Body of pancreas (tissue), 4 donors: ENCODE measurements at regions not wholly inside any gene's neighbourhood (a gene's known extent, or its start where the extent isn't known, plus 50 kb on each side); places are given as distances from the start of the nearest gene placed in this dataset.

Experiments used
- CTCF ChIP-seq, 7 experiments: fragments of 450-650 bp in 4 of 7; fragments of 200-600 bp in 3 of 7; sonication (generic) in 3 of 7; IDR thresholded peaks; one replicate each; pipeline ENCODE4 v1.5.1; 2016 to 2019; ENCODE audit warnings: antibody characterized with exemption in 7 of 7
- POLR2A ChIP-seq, 3 donors: fragments of 450-650 bp; IDR thresholded peaks; one replicate each; pipeline ENCODE4 v1.6.1; 2016; ENCODE audit warnings: antibody characterized with exemption in 3 of 3, mild to moderate bottlenecking in 2 of 3

- TF ChIP-seq CTCF (IDR thresholded peaks at IDR 0.05) (no peak), POLR2A (IDR thresholded peaks at IDR 0.05) (no peak)
These were observed 125.6 kb upstream of the NRIP1 start for GRCh38 chr21:15190412-15190811.
